ENCODE measurements at regions not wholly inside any gene's neighbourhood (a gene's known extent, or its start where the extent isn't known, plus 50 kb on each side); places are given as distances from the start of the nearest gene placed in this dataset.

DNA sequence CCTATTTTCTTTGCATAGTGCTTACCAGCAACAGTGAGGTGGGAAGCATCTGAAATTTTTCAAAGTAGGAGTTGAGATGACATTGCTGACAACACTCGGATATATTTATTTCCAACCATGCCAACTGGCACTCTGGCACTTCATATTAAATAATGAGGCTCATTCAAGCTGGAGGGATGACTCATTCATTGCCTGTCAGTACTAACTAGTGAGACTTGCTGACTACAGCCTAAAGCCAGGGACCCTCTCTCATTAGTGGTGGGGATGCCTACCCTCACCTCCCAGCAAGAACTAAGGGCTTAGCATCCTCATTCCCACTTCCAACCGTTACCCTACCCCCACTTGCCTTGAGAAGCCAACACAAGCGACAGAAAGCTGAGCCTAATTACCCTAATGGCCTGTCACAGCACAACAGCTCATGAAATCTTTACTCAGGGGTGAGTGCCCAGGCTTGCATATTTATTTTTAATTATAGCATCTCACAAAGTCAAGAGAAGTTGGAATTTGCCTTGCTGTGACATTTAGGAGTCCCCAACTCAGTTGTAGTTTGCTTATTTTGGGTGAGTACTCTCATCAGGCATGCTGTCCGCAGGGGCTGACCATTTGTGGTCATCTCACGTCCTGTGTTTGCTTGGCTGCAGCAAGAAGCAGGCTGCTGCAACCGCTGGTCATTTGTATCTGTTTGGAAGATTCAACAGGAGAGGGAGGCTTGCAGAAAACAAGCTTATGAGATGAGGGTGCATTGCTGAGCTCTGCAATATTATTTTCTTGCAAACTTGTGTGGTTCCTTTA is 181.6 kb upstream of the POU2AF2 start:
- no peak overlapping the region for H3K4me3 Mint-ChIP-seq
- H3K4me1 Mint-ChIP-seq (ENCODE audit: low read depth), result no peaks in the 10 kb centered on the region
- H3K27me3 Mint-ChIP-seq (ENCODE audit: low read depth), result no peaks in the 10 kb centered on the region
- DNase-seq (ENCODE audit: low spot score), result no peak
- no peak overlapping the region for H3K27ac Mint-ChIP-seq
- H3K36me3 Mint-ChIP-seq (ENCODE audit: low read depth), result no peaks in the 10 kb centered on the region
- peaks cover 13% of the 10 kb centered on the region for H3K9me3 Mint-ChIP-seq

DNA sequence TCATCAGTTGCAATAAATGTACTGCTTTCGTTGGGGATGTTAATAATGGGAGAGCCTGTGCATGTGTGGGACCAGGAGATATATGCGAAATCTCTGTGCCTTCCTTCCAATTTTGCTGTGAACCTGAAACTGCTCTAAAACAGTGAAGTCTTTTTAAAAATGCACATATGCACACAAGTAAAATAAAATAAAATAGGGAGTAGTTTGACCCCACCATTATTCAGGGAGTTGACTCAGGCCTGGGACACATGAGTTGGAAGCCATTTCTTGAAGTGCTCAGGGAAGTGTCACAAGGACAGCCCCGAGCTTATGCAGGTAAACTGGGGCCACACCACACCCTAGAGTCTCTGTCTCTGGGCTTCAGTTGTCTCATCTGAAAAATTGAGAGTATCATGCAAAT is 183.1 kb upstream of the POU2AF2 start:
- Mint-ChIP-seq H3K4me1 (ENCODE audit: low read depth) (no peaks in the 10 kb centered on the region), H3K36me3 (ENCODE audit: low read depth) (no peaks in the 10 kb centered on the region), H3K27me3 (ENCODE audit: low read depth) (no peaks in the 10 kb centered on the region), H3K27ac (no peak overlapping the region), H3K4me3 (no peak overlapping the region), H3K9me3 (no peaks in the 10 kb centered on the region)
- no peak for DNase-seq (ENCODE audit: low spot score)

GRCh38 chr11:111059726-111060125 is 185.8 kb upstream of the POU2AF2 start:
- DNase-seq (ENCODE audit: low spot score), result no peak
- no peaks in the 10 kb centered on the region for H3K9me3 Mint-ChIP-seq
- H3K36me3 Mint-ChIP-seq (ENCODE audit: low read depth), result no peaks in the 10 kb centered on the region
- H3K4me3 Mint-ChIP-seq, result no peak overlapping the region
- no peaks in the 10 kb centered on the region for H3K4me1 Mint-ChIP-seq (ENCODE audit: low read depth)
- no peaks in the 10 kb centered on the region for H3K27me3 Mint-ChIP-seq (ENCODE audit: low read depth)
- H3K27ac Mint-ChIP-seq, result no peak overlapping the region

- Mint-ChIP-seq H3K4me1 (ENCODE audit: low read depth) (no peaks in the 10 kb centered on the region), H3K27me3 (ENCODE audit: low read depth) (no peaks in the 10 kb centered on the region), H3K27ac (no peak overlapping the region), H3K9me3 (no peaks in the 10 kb centered on the region), H3K36me3 (ENCODE audit: low read depth) (no peaks in the 10 kb centered on the region), H3K4me3 (no peak overlapping the region)
- no peak for DNase-seq (ENCODE audit: low spot score)
These were observed 196.4 kb upstream of the POU2AF2 start for GRCh38 chr11:111049131-111049530.

- Mint-ChIP-seq H3K27me3 (ENCODE audit: low read depth) (no peaks in the 10 kb centered on the region), H3K4me3 (no peak overlapping the region), H3K36me3 (ENCODE audit: low read depth) (no peaks in the 10 kb centered on the region), H3K4me1 (ENCODE audit: low read depth) (no peaks in the 10 kb centered on the region), H3K27ac (no peak overlapping the region), H3K9me3 (no peaks in the 10 kb centered on the region)
- no peak for DNase-seq (ENCODE audit: low spot score)
These were observed 198.2 kb upstream of the POU2AF2 start for GRCh38 chr11:111047374-111047773.

DNA sequence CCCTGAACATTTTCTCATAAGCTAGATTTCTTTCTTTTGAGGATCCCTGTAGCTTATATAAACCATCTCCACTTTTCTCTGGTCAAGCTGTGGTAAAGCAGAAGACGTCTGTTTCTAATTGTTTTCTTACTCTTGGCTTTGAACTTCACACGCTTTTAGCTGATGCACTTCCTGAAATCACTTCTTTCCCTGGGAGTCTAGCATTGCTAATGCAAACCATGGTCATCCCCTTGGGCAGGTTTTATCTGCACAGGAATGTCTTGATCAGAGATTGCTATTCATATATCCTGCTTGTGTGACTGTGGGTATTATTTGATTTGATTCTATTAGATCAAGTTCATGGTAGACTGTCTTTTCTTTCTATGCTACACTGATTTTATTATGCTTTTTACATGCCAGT is 199.2 kb upstream of the POU2AF2 start:
- Mint-ChIP-seq H3K27ac (no peak overlapping the region), H3K36me3 (ENCODE audit: low read depth) (no peaks in the 10 kb centered on the region), H3K27me3 (ENCODE audit: low read depth) (no peaks in the 10 kb centered on the region), H3K4me1 (ENCODE audit: low read depth) (no peaks in the 10 kb centered on the region), H3K4me3 (no peak overlapping the region), H3K9me3 (no peaks in the 10 kb centered on the region)
- no peak for DNase-seq (ENCODE audit: low spot score)

GRCh38 chr11:111045874-111046273 is 199.7 kb upstream of the POU2AF2 start:
- Mint-ChIP-seq H3K9me3 (no peaks in the 10 kb centered on the region), H3K36me3 (ENCODE audit: low read depth) (no peaks in the 10 kb centered on the region), H3K4me1 (ENCODE audit: low read depth) (no peaks in the 10 kb centered on the region), H3K4me3 (no peak overlapping the region), H3K27ac (no peak overlapping the region), H3K27me3 (ENCODE audit: low read depth) (no peaks in the 10 kb centered on the region)
- no peak for DNase-seq (ENCODE audit: low spot score)

- no peaks in the 10 kb centered on the region for H3K36me3 Mint-ChIP-seq (ENCODE audit: low read depth)
- no peaks in the 10 kb centered on the region for H3K4me1 Mint-ChIP-seq (ENCODE audit: low read depth)
- no peak overlapping the region for H3K27ac Mint-ChIP-seq
These were observed 200.1 kb upstream of the POU2AF2 start for GRCh38 chr11:111045407-111045803.

DNA sequence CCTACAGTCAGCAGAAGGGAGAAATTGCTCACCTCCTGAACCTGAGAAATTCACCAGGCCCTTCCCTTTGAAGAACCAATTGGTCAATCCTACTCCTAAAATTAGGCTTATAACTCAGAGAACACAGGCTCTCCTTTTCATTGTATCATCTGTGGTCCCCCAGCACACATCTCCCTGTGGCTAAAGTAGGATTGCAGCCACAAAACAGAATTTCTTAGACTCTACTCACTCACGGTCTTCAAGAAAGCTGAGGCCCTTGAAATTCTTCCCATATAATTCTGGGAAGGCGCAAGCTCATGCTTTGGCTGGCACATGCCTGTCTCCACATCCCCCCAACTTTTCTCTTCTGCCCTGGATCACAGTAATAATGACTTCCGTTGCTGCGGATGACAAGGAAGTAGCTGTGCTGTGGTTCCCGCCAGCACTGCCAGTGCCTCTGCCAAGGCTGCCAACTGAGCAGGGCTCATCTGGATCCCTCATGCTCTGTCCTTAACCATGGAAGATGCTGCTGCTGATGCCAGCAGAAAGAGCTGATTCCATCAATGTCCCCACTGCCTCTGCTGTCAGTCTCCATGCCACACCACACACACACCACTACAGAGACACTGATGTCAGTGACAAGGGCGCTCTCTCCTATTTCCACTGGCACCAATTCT is 200.6 kb upstream of the POU2AF2 start:
- Mint-ChIP-seq H3K36me3 (ENCODE audit: low read depth) (no peaks in the 10 kb centered on the region), H3K27me3 (ENCODE audit: low read depth) (no peaks in the 10 kb centered on the region), H3K4me1 (ENCODE audit: low read depth) (no peaks in the 10 kb centered on the region), H3K27ac (no peak overlapping the region), H3K4me3 (no peak overlapping the region), H3K9me3 (no peaks in the 10 kb centered on the region)
- no peak for DNase-seq (ENCODE audit: low spot score)

More at GRCh38 chr11:111045407-111045803, 200.1 kb upstream of the POU2AF2 start:
- no peak for DNase-seq (ENCODE audit: low spot score)
- H3K9me3 Mint-ChIP-seq, result no peaks in the 10 kb centered on the region
- H3K4me3 Mint-ChIP-seq, result no peak overlapping the region
- H3K27me3 Mint-ChIP-seq (ENCODE audit: low read depth), result no peaks in the 10 kb centered on the region

DNA sequence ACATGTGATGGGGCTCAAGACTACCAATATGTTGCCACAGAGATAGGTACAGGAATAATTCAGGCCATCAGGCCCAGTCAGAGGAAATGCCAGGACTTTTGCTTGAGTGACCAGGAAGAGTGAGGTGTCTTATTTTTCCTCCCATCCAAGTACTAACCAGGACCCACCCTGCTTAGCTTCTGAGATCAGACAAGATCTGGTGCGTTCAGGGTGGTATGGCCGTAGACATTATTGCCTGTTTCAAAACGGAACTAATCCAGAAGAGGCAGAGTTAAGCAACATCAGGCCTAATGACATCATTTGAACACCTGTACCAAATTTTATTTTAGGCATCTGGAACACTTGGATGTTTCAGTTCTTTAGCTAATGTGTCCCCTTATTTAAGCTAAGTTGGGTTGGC is 205.5 kb upstream of the POU2AF2 start:
- H3K4me1 Mint-ChIP-seq (ENCODE audit: low read depth), result no peaks in the 10 kb centered on the region
- H3K4me3 Mint-ChIP-seq, result no peak overlapping the region
- no peaks in the 10 kb centered on the region for H3K27me3 Mint-ChIP-seq (ENCODE audit: low read depth)
- no peaks in the 10 kb centered on the region for H3K9me3 Mint-ChIP-seq
- no peak for DNase-seq (ENCODE audit: low spot score)
- H3K27ac Mint-ChIP-seq, result no peak overlapping the region
- no peaks in the 10 kb centered on the region for H3K36me3 Mint-ChIP-seq (ENCODE audit: low read depth)

DNA sequence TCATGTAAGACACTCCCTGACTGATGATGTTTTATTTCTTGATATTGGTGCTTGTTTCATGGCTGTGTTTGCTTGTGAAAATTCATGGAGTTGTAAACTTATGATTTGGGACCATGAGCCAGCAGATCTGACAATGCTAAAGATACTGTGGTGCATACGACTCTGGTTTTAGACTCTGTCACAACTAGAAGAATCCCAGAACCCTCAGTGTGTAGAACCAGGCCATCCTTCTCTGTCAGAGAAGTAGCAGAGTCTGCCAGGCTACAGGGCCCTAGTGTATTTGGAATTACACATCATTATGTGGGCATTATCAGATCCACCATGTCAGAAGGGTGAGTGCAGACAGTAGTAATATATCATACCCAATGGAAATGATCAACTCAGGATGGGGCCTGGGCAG is 209.8 kb upstream of the POU2AF2 start:
- no peak overlapping the region for H3K27ac Mint-ChIP-seq
- H3K9me3 Mint-ChIP-seq, result no peaks in the 10 kb centered on the region
- no peak overlapping the region for H3K4me3 Mint-ChIP-seq
- H3K36me3 Mint-ChIP-seq (ENCODE audit: low read depth), result no peaks in the 10 kb centered on the region
- no peak for DNase-seq (ENCODE audit: low spot score)
- no peaks in the 10 kb centered on the region for H3K4me1 Mint-ChIP-seq (ENCODE audit: low read depth)
- H3K27me3 Mint-ChIP-seq (ENCODE audit: low read depth), result no peaks in the 10 kb centered on the region

DNA sequence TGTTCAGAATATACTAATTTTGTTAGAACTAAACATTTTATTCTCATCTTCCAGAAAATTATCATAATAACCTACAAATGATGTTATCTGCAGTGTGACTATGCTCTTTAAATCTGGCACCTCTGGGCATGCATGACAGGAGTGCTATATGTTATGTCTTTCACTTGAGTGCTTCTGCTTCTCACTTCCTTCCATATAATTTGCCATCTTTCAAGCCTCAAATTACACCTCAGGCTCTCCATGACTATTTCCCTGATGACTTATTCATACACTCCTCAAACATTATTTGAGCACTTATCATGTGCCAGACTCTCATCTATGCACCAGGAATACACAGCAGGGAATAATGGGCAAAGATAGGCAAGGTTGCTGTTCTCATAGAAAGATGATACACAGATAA is 219.3 kb upstream of the POU2AF2 start:
- Mint-ChIP-seq H3K9me3 (no peaks in the 10 kb centered on the region), H3K4me3 (no peak overlapping the region), H3K36me3 (ENCODE audit: low read depth) (no peaks in the 10 kb centered on the region), H3K27ac (no peak overlapping the region), H3K27me3 (ENCODE audit: low read depth) (peaks cover 5% of the 10 kb centered on the region), H3K4me1 (ENCODE audit: low read depth) (no peaks in the 10 kb centered on the region)
- no peak for DNase-seq (ENCODE audit: low spot score)

GRCh38 chr11:111021131-111021530 is 224.4 kb upstream of the POU2AF2 start:
- Mint-ChIP-seq H3K4me3 (no peak overlapping the region), H3K27ac (no peak overlapping the region), H3K9me3 (no peaks in the 10 kb centered on the region), H3K27me3 (ENCODE audit: low read depth) (peaks cover 2% of the 10 kb centered on the region), H3K4me1 (ENCODE audit: low read depth) (no peaks in the 10 kb centered on the region), H3K36me3 (ENCODE audit: low read depth) (no peaks in the 10 kb centered on the region)
- no peak for DNase-seq (ENCODE audit: low spot score)

DNA sequence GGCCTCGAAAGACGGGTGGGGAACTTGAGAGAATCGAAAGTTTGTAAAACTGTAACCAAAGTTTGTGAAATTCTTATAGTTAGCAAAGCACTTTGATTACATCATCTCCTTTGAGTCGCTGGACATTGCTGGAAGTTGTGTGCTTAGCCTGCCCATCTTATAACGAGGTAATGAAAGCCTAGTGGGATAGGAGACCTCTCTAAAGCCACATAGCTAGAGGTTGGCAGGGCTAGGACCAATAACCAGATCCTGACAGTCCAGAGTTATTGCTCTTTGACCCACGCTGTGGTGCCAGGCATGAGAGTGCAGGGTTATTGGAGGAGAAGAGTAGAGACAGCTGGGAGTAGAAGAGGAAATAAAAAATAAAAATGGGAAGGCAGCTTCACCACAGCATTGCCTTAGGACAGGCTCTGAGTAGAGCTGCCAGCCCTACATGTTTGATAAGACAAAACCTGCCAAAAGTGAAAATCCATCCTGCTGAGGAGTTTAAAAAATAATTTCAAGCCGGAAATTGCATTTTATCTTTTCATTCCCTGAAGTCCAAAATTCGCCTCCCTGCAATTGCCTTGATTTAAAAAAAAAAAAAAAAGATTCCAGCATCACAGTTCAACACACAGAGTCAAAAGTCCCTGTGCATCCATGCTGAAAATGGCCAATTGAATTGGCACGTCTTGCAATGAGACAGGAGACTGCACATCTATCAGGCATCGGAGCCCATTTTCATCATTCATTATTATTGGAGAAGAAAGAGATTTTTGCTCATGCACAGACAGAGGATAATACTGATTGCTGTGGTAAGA is 225.5 kb upstream of the POU2AF2 start:
- H3K4me1 Mint-ChIP-seq (ENCODE audit: low read depth), result no peaks in the 10 kb centered on the region
- H3K36me3 Mint-ChIP-seq (ENCODE audit: low read depth), result no peaks in the 10 kb centered on the region
- peaks cover 2% of the 10 kb centered on the region for H3K27me3 Mint-ChIP-seq (ENCODE audit: low read depth)
- H3K9me3 Mint-ChIP-seq, result no peaks in the 10 kb centered on the region
- H3K27ac Mint-ChIP-seq, result no peak overlapping the region
- no peak for DNase-seq (ENCODE audit: low spot score)
- no peak overlapping the region for H3K4me3 Mint-ChIP-seq

Measured in T-helper 2 cell treated with Interferon-gamma antibody and Interleukin-4, amounts not matched to agents 5 μg/mL and 100 μg/mL, for 36 hours (primary cell).